Germinal center (tissue), 1 donor: ENCODE measurements at regions not wholly inside any gene's neighbourhood (a gene's known extent, or its start where the extent isn't known, plus 50 kb on each side); places are given as distances from the start of the nearest gene placed in this dataset.
A peak's percentile ranks its signal among the peaks of the same experiment; 100 is the strongest.

Source experiments
- DNase-seq: peaks from one replicate; pipeline ENCODE4 v3.0.0; 2012; ENCODE audit warnings: mixed read lengths, low spot score

DNA sequence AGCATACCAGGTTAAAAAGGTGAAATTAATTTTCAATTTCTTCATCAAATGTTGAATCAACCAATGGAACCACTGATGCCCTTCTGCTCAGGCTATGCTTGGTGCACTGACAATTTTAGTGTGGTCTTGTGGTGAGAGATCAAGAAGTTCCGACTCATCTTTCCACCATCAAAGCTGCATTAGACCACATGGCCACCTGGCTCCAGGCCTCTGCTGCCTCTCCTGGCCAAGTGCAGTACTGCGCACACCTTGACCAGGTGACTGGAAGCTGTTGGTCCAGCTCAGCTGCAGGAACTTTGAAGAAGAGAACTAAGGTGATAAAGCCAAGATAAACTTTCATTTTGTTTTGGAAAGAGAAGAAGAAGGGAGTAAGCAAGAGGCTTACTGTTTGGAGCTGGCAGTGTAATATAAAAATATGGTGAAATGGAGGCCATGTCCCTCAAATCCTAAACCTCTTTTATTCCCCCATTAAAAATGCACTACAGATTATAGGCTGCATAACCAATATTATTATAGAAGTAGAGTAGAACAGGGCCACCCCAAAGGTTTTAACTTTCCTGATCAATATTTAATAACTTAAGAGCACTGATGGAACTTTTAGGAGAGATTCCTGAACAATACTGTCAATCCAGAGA lies 315.5 kb upstream of the C9orf72 start:
- peak; percentile 27 for DNase-seq

GRCh38 chr9:27924502-27924901 lies 351.2 kb upstream of the C9orf72 start:
- no peak for DNase-seq

- DNase-seq: no peak
Observed at GRCh38 chr9:27925815-27926214, 352.5 kb upstream of the C9orf72 start.

DNA sequence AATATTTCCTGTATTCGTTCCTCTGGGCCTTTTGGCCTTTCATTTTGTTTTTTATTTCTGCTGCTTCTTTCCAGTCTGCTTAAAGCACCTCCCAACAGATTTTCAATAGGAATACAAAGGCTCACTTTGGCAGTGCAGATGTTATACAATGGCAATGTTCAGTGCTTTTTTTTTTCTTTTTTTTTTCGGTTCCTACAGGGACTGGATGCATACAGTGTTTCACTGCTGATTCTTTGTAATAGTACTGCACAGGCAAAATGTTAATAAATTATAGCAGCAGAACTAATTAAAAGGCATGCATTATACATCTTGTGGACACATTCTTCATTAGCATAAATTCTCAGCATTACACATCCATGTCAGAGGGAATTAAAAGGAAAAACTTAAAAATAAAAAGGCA lies 356.6 kb upstream of the C9orf72 start:
- DNase-seq: no peak

GRCh38 chr9:27933210-27934025 lies 360.1 kb upstream of the C9orf72 start:
- DNase-seq: no peak

DNA sequence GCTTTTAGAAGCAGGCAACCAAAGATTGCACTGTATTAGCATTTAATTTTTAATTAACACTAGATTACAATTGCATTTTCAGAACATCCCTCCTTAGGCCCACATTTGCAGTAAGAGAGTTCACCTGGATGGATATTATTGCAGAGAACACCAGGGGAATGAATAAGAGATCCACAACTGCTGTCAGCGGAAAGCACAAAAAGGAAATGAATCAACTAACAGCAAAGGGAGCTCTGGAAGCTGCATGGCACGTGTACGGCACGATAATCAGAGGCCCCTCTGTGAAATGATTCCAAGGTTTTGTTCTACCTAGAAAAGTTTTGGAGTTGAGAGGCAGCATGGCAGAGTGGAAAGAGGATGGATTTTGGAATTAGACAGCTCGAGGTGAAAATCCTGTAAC lies 361.2 kb upstream of the C9orf72 start:
- DNase-seq: no peak

GRCh38 chr9:27939186-27939585 lies 365.9 kb upstream of the C9orf72 start:
- no peak for DNase-seq

DNA sequence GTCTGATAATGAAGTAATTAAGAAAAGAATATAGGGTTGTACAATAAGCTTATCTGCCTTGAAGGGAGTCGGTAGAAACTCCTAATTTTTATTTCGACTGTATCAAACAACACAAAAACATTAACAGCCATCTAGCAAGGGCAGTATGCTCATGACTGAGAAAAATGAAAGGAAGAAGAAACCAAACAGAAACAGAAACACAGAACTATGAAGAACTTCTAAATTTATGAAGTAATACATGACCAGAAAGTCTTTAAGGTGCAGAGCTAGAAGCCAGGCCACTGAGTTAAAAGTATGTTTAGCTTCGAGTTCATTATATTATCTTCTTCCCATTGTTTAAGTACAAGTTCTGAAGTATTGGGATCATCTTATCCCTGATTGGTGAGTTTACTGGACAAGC lies 367.3 kb upstream of the C9orf72 start:
- DNase-seq: no peak

DNA sequence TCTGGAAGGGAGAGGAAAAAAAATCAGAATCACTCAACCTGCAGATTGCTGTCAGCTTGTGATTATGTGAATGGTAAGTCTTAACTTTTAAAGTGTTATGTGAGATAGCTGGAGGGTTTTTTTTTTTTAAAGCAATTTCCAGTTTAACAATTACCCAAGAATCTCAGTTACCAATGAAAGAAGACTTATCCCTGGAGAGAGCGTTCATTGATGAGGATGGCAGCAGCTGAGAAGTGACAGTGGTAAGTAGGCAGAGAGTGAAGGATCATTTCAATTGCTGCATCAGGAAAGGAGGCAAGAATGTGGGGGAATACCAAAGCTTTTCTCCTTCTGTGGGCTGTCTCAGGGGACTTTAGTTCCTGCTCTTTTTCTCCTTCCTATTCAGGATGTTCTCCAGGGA lies 370.2 kb upstream of the C9orf72 start:
- no peak for DNase-seq

DNA sequence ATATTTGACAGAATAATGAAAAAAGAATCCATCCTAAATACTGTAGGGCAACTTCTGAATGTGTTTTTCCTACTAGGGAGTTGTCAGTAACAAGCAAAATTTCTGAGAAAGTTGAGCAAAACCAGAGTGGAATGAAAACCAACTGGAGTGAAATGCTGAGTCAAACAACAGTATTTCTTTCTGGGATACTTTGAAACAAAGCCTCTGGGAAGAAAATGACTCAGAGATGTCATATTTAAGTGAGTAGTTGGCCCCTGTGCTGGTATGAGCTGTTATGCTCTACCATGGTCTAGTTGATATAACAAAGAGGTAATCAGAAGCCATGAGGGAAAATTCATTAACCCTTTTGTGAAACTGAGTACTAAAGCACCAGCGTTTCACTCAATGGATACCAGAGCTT lies 372.1 kb upstream of the C9orf72 start:
- DNase-seq: no peak

GRCh38 chr9:27950382-27950781 lies 377.1 kb upstream of the C9orf72 start:
- no peak for DNase-seq

- no peak for DNase-seq
Observed at GRCh38 chr9:27954858-27955257, 381.6 kb upstream of the C9orf72 start.

GRCh38 chr9:27963836-27964235 lies 390.6 kb upstream of the C9orf72 start:
- no peak for DNase-seq

- DNase-seq: no peak
Observed at GRCh38 chr9:27967210-27967609, 393.9 kb upstream of the C9orf72 start.

DNA sequence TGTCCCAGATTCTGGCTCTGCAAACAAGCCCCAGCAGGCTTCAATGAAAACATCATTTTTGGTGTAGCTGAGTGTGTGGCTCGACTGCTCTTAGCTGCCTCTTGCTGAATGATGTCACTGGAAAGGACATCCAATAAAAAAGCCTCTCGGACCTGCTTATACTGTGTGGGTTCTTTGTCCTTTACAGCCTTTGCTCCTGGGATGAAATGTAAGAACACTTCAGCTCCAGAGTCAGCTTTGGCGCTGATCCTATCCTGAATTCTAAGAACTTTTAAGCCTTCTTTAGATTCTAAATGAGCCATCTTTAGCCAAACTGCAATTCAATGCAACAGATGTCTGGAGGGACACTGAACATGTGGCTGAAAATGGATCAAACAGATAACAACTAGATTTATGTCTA lies 404.6 kb upstream of the C9orf72 start:
- no peak for DNase-seq

DNA sequence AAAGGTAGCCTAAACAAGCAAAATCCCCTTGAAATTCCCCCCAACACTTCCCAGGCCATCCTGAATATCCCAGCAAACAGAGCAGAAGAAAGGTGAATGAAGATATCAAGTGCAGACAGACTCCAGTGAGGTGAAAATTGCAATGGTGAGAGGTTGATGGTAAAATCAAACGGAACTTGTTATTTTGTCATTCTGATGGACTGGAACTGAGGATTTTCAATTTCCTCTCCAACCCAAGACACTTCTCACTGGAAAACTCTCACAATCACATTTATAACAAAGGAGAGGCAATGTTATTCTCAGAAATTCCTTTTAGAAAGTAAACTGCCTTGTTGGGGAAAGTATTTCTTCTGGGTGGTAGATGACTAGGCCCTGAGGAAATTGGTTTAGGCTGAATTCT lies 412.4 kb upstream of the C9orf72 start:
- DNase-seq: no peak

DNA sequence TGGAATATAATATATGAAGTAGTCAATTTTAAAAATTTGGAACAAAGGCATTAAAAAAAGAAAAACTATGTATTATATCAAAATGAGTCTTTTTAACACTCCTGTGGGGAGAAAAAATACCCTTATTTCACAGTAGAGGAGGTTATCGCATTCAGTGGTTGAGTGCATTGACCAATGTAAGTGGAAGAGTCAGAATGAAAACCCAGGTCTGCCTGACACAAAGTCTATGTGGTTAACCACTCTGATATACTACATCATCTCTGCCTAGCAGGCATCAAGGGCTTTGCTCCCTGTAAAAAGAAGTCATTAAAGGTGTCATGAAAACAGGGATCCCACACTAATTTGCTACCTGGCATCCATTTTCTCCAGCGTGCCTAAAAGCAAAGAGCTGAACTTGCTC lies 417.2 kb upstream of the C9orf72 start:
- no peak for DNase-seq

DNA sequence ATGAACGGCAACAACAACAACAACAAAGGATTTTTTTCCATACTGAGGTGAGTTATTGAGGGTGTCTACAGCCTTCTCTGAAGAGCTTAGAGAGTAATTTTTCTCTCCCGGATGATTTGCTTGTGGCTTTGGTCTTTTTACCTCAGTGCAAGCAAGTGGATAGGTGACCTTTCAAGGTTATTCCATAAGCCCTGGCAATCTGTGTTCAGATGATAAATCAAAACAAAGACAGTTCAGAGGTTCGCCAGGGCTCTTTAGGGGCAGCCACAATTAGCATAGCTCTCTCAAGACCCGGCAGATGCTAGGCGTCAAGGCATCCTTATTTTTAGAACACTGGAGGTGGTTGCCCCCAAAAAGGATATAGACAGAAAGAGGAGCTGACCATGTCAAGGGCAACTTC lies 417.9 kb upstream of the C9orf72 start:
- DNase-seq: no peak

DNA sequence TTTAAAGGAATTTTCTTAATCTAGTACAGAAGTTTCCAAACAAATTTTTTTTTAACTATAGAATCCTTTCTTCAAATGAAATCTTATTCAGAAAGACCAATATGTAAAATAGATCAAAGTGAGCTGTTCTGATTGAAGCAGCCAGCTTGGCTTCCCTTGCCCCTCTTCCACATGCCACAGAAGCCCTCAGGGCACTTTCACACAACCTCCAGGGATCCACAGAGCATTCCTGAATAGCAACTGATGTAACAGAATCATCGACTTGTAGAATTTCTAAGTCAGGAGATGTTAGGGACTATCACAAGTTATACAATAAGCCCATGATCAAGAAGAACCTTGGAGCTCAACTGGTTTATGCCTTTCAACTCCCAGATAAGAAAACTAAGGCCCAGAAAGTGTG lies 427.8 kb upstream of the C9orf72 start:
- DNase-seq: no peak

DNA sequence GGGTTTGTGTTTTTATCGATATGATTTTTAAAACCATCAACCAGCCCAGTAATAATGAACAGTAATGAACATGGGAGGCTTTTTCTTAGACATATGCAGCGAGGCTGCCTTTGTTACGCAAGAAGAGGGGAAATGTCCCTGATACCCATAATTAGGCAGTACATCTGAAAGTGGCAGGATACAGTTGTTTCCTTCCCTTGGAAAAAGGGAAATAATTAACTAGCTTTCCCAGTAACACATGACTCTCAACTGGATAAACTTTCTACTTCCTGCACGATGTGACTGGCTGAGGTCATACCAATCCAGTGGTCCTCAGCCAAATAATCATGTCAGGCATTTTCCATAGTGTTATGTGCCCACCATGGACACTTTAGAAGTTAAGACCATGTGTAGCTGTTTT lies 431.6 kb upstream of the C9orf72 start:
- DNase-seq: no peak

- DNase-seq: no peak
Observed at GRCh38 chr9:28005779-28006178, 432.5 kb upstream of the C9orf72 start.

DNA sequence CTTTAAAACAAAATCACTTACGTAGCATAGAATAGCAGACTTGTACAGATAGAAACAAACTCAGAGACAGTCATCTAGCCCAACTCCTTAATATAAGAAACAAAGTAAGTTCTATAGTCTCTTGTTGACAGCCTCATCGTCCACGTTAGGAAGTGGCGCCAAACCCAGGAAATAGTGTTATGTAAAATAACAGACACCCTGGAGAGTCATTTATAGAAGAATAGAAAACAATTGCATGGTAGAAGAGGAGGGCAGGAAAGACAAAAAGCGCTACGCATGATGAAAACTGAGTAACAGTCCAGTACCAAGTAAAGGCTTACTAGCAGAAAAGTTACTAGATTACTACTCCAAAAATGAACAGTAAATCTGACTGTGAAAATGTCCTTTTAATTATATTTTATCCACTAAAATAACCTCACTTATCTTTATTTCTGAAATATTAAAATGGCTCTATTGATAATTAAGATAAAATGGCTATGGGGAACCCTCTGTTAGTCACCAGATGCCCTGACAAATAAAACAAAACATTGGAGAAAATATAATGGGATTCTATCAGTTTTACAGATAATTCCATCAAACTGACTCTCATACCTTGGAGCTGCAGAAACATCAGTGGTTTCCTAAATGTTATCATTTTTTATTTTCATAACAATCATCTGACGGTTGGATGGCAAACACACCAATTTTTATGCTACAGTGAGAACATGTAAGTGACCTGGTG lies 434.0 kb upstream of the C9orf72 start:
- no peak for DNase-seq

DNA sequence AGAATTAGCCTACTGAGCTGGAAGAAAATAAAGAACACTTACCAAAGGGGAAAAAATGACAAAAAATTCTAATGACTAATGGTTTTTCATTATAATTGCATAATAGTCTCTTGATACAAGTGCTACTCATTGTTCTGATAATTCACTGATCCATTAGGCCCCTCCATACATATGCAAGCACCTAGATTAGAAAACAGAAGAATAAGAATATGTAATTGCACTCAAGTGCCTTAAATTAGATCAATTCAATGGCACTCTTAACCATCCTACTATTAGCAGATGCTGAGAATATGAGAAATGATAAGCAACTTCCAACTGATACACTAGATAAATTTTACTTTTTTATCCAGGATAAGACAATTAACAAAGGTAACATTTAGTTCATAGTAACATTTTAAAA lies 440.9 kb upstream of the C9orf72 start:
- no peak for DNase-seq
